ENCODE measurements at regions not wholly inside any gene's neighbourhood (a gene's known extent, or its start where the extent isn't known, plus 50 kb on each side); places are given as distances from the start of the nearest gene placed in this dataset.
"Not testable (repeated sequence)": the region's sequence is repeated elsewhere in the genome, so short reads cannot be mapped to it uniquely, and the experiment has no call there.

DNA sequence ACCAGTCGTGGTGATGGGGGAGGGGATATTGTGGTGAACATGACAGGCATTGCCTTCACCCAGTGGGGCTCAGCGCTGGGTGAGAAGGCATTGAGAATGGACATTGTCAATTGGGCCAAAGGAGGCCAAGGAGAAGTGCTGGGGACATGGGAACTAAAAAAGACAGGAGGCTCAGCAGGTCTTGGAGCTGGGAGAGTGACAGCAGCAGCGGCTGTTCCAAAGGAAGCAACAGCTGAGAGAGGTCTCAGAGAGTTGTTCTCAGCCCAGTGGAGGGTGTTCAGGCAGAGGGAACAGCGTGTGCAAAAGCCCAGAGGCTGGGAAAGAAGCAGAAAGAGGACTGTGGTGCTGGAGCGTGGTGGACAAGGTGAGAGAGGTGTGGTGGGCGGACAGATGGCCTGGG is 56.6 kb upstream of the ASNS start:
- H3K36me3 Mint-ChIP-seq; H3K4me1 ChIP-seq (ENCODE audit: control insufficient read depth, insufficient read depth, low read length); H3K36me3 ChIP-seq (ENCODE audit: control insufficient read depth, insufficient read depth, low read length); H3K9me3 Mint-ChIP-seq; H3K27me3 Mint-ChIP-seq (ENCODE audit: low read depth in 2 of 2); H3K27me3 ChIP-seq (ENCODE audit: control insufficient read depth, insufficient read depth, low read length); H3K9me3 ChIP-seq (ENCODE audit: control insufficient read depth, insufficient read depth, low read length); ATAC-seq; H3K4me3 ChIP-seq (ENCODE audit: low read length); H3K27ac ChIP-seq (ENCODE audit: low read length); DNase-seq; H3K4me1 Mint-ChIP-seq; H3K27ac Mint-ChIP-seq: not testable (repeated sequence)
- H3K4me3 Mint-ChIP-seq: peak overlapping the region; percentile 72
- WGBS (ENCODE audit: insufficient coverage): 93% methylated on average over 6 of the region's 6 CpGs
- intact Hi-C loops (cut with micrococcal nuclease): loop anchor here (2.0 kb wide), 1 partner anchor 824 kb away; no protein-coding TSS in a partner anchor

DNA sequence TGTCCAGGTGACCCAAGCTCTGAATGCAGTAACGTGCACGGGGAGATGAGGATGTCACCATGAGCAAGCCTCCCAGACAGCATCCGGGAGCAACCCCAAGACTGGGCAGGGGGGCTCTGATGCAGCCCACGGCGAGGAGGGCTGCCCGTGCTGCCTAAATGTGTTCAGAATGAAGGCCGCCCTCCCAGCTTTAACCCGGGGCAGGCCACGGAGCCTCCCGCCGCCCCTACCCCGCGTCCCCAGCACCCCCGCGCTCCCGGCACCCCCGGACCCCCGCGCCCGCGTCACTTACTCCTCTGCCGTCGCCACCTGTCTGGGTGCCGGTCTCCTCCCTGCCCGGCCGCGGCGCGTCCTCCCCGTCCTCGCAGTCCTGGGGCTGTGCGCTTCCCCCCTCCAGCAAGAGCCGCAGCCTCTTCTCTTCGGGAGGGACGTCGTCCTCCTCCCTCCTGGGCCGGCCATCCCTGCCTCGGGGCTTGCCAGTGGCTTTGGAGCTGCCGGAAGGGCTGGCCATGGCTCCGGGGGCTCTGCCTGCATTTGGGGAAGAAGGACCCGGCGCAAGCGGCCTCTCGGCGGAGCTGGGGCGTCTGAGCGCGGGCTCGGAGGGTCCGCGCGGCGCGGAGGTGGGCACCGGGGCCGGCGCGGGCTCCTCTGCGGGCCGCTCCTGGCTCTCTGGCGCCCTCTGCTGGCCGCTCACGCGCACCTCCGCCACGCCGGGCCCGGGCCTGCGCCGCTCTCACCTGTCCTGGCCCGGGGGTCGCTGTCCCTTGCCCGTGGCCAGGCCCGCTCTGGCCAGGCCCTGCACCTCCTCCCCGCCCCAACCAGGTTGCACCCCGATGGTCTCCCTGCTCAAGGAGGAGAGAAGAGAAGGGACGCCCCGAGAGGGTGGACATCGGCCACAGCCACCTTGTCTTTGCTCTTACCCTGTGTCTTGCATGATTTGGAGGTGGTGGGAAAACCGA is 55.9 kb upstream of the ASNS start:
- not testable (repeated sequence) for H3K4me1 Mint-ChIP-seq; H3K27ac Mint-ChIP-seq; H3K9me3 ChIP-seq (ENCODE audit: control insufficient read depth, insufficient read depth, low read length); H3K27me3 Mint-ChIP-seq (ENCODE audit: low read depth in 2 of 2); H3K36me3 Mint-ChIP-seq; H3K27me3 ChIP-seq (ENCODE audit: control insufficient read depth, insufficient read depth, low read length); H3K27ac ChIP-seq (ENCODE audit: low read length); H3K9me3 Mint-ChIP-seq; H3K36me3 ChIP-seq (ENCODE audit: control insufficient read depth, insufficient read depth, low read length); H3K4me1 ChIP-seq (ENCODE audit: control insufficient read depth, insufficient read depth, low read length)
- DNase-seq (peak; percentile 70 to 77), ATAC-seq (peak; percentile 60 to 73 (median 70))
- peak overlapping the region; percentile 22 for H3K4me3 ChIP-seq (ENCODE audit: low read length)
- intact Hi-C loops (cut with micrococcal nuclease): loop anchor here (2.0 kb wide), 1 partner anchor 823 kb away; no protein-coding TSS in a partner anchor
- WGBS (ENCODE audit: insufficient coverage): 4% methylated on average over 66 of the region's 80 CpGs
- H3K4me3 Mint-ChIP-seq: peak overlapping the region; percentile 72
- peak; percentile 72 for TF ChIP-seq CTCF (IDR thresholded peaks at IDR 0.05)
